NCI-H2196 (cell line): ENCODE measurements at regions not wholly inside any gene's neighbourhood (a gene's known extent, or its start where the extent isn't known, plus 50 kb on each side); places are given as distances from the start of the nearest gene placed in this dataset.
A peak's percentile ranks its signal among the peaks of the same experiment; 100 is the strongest.

Experiments
- DNase-seq: peaks from one replicate; lab custom pipeline; 2025; ENCODE audit not compliant: unreplicated experiment; lab: John Stamatoyannopoulos, UW

DNA sequence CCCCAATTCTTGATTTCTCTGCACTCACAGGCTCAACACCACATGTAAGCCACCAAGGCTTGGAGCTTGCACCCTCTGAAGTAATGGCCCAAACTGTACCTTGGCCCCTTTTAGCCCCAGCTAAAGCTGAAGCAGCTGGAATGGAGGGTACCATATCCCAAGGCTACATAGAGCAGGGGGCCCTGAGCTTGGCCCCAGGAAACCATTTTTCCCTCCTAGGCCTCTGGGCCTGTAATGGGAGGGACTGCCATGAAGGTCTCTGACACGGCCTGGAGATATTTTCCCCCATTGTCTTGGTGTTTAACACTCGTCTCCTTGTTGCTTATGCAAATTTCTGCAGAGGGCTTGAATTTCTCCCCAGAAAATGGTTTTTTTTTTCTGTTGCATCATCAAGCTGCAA, 69.7 kb downstream of the SKA1 start:
- no peak for DNase-seq

GRCh38 chr18:50446629-50447028, 71.8 kb downstream of the SKA1 start:
- DNase-seq: no peak

- DNase-seq: no peak
These were observed 72.4 kb downstream of the SKA1 start for GRCh38 chr18:50447102-50447741.

DNA sequence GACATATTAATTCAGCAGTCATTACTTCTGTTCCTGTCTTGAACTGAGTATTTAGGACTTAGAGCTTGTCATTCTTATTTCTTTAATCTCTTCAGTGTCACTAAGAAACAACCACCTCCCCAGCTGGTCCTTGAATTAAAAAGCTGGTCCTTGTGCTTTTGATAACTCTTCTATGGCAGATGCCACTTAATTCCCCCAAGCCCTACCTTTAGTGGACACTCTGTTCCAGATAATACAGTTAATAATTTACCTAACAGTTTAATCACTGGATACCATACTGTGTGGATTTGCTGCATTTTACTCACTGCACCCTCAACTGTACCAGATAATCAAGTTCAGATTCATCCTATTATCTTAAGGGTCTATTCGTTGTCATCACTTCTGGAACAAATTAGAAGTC, 73.1 kb downstream of the SKA1 start:
- DNase-seq: no peak

DNA sequence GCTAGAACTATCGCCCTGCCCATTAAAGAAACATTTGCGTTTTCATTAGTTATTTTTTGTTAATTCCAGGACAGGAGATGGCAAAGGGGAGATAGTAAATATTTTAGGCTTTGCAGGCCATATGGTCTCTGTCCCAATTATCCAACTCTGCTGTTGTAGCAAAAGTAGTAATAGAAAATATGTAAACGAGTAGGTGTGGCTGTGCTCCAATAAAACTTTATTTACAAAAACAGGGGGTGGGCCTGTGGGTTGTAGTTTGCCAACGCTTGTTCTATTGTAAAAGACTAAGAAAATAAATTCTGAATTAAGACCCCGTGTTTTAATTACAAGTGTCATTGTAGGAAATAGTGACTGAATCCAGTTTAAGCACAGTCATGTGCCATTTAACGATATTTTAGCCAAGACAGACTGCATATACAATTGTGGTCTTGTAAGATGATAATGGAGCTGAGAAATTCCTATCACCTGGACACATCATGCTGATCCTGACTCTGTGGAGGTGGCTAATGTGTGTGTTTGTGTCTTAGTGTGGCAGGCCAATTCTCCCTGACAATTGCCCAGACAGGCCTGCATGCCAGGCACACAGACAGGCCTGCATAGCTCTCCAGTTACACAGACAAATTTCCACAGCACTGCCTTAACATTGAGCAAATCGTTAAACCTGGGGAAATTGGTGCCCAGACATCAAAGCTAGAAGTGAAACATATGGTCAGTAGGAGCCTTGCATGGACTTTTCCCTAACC, 76.4 kb downstream of the SKA1 start:
- DNase-seq: no peak

- no peak for DNase-seq
These were observed 78.3 kb downstream of the SKA1 start for GRCh38 chr18:50453014-50453680.

GRCh38 chr18:50453732-50454131, 78.9 kb downstream of the SKA1 start:
- DNase-seq: no peak

GRCh38 chr18:50454387-50454988, 79.6 kb downstream of the SKA1 start:
- DNase-seq: no peak

DNA sequence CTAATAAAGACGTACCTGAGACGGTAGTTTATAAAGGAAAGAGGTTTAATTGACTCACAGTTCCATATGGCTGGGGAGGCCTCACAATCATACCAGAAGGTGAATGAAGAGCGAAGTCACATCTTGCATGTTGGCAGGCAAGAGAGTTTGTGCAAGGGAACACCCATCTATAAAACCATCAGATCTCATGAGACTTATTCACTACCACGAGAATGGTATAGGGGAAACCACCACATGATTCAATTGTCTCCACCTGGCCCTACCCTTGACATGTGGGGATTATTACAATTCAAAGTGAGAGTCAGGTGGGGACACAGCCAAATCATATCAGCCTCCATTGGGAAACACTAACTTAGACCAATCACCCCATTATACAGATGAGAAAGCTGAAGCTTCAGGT, 81.4 kb downstream of the SKA1 start:
- no peak for DNase-seq

DNA sequence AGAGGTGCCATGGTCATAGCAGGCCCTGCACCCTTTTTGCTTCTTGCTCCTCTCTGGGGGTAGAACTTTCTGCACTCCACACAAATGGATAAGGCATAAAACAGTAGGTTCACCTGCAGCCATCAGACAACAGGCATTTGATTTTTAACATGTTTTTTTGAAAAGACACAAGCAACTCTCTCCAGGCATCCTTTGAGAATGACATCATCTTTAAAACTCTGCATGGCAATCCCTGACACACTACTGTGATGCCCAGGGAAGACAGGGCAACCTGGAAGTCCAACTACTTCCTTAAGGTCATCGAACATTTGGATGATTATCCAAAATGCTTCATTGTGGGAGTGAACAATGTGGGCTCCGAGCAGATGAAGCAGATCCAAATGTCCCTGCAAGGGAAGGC, 82.8 kb downstream of the SKA1 start:
- no peak for DNase-seq

DNA sequence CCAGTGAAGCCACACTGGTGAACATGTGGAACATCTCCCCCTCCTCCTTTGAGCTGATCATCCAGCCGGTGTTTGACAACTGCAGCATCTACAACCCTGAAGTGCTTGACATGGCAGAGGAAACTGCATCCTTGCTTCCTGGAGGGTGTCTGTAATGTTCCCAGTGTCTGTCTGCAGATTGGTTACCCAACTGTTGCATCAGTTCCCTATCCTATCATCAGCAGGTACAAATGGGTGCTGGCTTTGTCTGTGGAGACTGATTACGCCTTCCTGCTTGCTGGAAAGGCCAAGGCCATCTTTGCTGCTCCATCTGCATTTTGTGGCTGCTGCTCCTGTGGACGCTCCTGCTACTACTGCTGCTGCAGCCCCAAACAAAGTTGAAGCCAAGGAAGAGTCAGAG, 83.5 kb downstream of the SKA1 start:
- DNase-seq: no peak

GRCh38 chr18:50458796-50459195, 84.0 kb downstream of the SKA1 start:
- no peak for DNase-seq

GRCh38 chr18:50460062-50460461, 85.2 kb downstream of the SKA1 start:
- DNase-seq: no peak

- no peak for DNase-seq
These were observed 85.9 kb downstream of the SKA1 start for GRCh38 chr18:50460716-50461115.

GRCh38 chr18:50461251-50461650, 86.4 kb downstream of the SKA1 start:
- DNase-seq: no peak

DNA sequence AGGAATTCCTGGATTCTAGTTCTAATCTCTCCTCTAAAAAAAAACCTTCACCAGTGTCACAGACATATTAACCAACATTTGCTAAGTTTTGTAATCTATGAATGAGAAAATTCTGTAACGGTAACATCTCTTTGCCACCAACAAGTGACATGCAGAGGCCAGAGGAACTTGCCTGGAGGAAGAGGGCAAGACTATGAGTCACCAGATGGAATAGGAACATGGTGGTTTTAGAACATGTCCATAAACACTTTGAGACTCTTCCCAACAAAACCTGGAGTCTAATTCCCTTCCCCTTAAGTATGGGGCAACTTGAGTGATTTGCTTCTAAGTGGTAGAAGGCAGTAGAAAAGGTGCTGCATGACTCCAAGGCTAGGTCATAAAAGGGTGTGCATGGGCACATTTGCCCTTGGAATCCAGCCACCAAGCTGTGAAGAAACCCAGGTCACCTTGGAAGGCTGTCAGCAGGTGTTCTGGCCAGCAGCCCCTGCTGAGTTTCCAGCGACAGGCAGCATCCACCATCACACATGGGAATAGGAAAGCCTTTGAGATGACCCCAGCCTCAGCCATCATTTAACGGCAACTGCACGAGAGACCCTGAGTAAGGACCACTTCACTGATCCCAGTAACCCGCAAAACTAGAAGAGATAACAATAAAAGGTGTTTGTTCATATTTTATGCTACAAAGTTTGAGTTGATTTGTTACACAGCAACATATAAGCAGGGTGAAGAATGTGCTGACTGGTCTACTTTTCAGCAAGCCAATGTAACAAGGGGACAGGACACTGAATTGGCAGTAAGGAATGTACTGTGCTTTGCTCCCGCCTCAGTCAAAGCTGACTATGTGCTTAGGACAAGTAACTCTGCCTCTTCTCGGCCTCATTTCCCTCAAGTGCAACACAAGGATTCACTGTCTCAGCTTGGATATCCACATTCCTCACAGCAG, 90.6 kb downstream of the SKA1 start:
- no peak for DNase-seq

GRCh38 chr18:50466634-50467033, 91.8 kb downstream of the SKA1 start:
- no peak for DNase-seq

DNA sequence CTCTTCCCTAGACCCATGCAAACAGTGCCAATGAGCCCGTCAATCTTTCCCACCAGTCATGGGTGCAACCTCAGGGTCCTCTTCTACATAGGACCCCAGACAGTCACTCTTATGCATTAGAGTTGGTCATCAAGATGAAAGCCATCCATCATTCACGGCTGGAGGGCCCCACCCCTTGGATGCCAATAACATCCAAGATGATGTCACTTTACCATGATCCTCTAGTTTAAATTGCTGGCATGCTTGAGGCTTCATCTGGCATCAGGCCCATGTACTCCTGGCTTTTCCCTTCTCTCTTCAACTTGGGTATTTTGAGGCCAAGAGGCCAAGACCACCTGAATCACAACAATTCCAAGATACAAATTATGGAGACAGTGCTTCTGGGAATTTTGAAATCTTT, 91.1 kb upstream of the MAPK4 start:
- DNase-seq: no peak

DNA sequence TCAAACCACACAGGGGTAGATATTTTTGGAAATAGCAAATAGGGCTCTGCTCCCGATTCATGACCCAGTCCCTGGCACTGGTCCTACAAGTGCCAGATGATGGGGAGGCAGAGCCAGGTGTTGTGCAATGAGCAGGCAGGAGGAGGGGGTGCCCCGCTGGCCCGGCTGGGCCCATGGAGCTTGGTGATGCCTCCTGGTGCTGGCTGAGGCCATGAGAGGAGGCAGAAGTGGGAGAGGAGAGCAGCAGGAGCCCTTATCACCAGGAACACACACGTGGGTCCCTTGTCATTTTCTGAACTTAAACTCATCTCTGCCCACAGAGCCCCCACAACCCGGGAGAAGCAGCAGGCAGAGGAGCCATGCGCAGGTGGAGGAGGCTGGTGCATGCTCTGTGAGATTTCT, 90.5 kb upstream of the MAPK4 start:
- peak; percentile 4 for DNase-seq

- no peak for DNase-seq
These were observed 86.9 kb upstream of the MAPK4 start for GRCh38 chr18:50472941-50473340.

DNA sequence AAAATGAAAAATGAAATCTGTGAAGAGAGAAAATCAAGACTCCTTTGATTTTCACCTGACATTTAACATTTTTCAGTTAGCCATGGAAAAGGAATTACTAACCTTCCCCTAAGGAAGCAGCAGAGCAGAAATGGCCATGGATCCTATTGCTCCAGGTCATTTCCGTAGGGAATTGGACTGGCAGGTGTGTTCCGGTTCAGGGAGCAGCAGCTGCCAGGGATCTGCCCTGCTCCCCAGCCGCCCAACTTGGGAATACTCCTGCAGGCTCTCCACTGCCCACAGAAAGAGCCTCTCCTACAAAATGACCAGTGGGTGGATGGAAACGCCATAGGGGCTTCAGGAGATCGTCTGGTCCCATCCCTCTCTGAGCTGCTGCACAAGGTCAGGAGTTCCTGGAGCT, 86.0 kb upstream of the MAPK4 start:
- DNase-seq: peak; percentile 14
